ENCODE measurements at regions not wholly inside any gene's neighbourhood (a gene's known extent, or its start where the extent isn't known, plus 50 kb on each side); places are given as distances from the start of the nearest gene placed in this dataset.

GRCh38 chr21:14758849-14759248, 212.7 kb upstream of the SAMSN1 start:
- H3F3A ChIP-seq (ENCODE audit: low read depth), result no peaks in the 10 kb centered on the region
- no peaks in the 10 kb centered on the region for H3K9me3 ChIP-seq (ENCODE audit: insufficient read depth, low read depth, low read length)
- H3K9ac ChIP-seq (ENCODE audit: low read depth, low read length, poor library complexity, severe bottlenecking), result no peak overlapping the region
- no peak overlapping the region for H3K4me3 ChIP-seq (ENCODE audit: low read length, poor library complexity, severe bottlenecking)
- no peaks in the 10 kb centered on the region for H3K79me2 ChIP-seq (ENCODE audit: insufficient read depth, low read length)
- H2AFZ ChIP-seq (ENCODE audit: low read length), result no peak overlapping the region
- H3K27me3 ChIP-seq (ENCODE audit: insufficient read depth, low read length, poor library complexity, severe bottlenecking), result no peaks in the 10 kb centered on the region
- no peaks in the 10 kb centered on the region for H3K36me3 ChIP-seq (ENCODE audit: insufficient read depth, low read length)
- TF ChIP-seq EZH2phosphoT487 (IDR thresholded peaks at IDR 0.05; ENCODE audit: borderline replicate concordance) (no peak), CTCF (conservative IDR thresholded peaks at IDR 0.05; ENCODE audit: low read length) (no peak)
- H4K20me1 ChIP-seq (ENCODE audit: insufficient read depth, low read length, poor library complexity, severe bottlenecking), result no peaks in the 10 kb centered on the region
- H3K4me2 ChIP-seq (ENCODE audit: low read depth, low read length, poor library complexity, severe bottlenecking), result no peak overlapping the region
- H3K4me1 ChIP-seq (ENCODE audit: insufficient read depth, low read length, poor library complexity, severe bottlenecking), result peaks cover 18% of the 10 kb centered on the region
- no peaks in the 10 kb centered on the region for H3K9me2 ChIP-seq (replicated peaks; ENCODE audit: low read depth, low read length)

- H3K79me2 ChIP-seq (ENCODE audit: insufficient read depth, low read length), result no peaks in the 10 kb centered on the region
Measured at GRCh38 chr21:14757533-14758327, 211.6 kb upstream of the SAMSN1 start.

DNA sequence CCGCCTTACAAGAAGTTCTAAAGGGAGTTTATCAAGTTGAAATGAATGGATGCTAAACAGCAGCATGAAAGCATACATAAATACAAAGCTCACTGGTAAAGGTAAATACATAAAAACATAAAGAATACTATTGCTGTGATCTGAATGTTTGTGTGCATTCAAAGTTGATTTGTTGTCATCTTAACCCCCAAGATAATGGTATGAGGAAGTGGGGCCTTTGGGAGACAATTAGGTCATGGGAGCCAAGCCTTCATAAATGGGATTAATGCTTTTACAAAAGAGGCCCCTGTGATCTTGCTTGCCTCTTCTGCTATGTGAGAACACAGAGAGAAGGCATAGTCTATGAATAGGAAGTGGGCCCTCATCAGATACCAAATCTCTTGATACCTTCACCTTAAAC, 209.0 kb upstream of the SAMSN1 start:
- peaks cover 13% of the 10 kb centered on the region for H3K4me1 ChIP-seq (ENCODE audit: insufficient read depth, low read length, poor library complexity, severe bottlenecking)
- no peak overlapping the region for H3K4me3 ChIP-seq (ENCODE audit: low read length, poor library complexity, severe bottlenecking)
- TF ChIP-seq CTCF (conservative IDR thresholded peaks at IDR 0.05; ENCODE audit: low read length) (no peak), EZH2phosphoT487 (IDR thresholded peaks at IDR 0.05; ENCODE audit: borderline replicate concordance) (no peak)
- no peaks in the 10 kb centered on the region for H3K27me3 ChIP-seq (ENCODE audit: insufficient read depth, low read length, poor library complexity, severe bottlenecking)
- no peak overlapping the region for H3K9ac ChIP-seq (ENCODE audit: low read depth, low read length, poor library complexity, severe bottlenecking)
- H3K36me3 ChIP-seq (ENCODE audit: insufficient read depth, low read length), result no peaks in the 10 kb centered on the region
- no peaks in the 10 kb centered on the region for H4K20me1 ChIP-seq (ENCODE audit: insufficient read depth, low read length, poor library complexity, severe bottlenecking)
- no peaks in the 10 kb centered on the region for H3K79me2 ChIP-seq (ENCODE audit: insufficient read depth, low read length)
- H2AFZ ChIP-seq (ENCODE audit: low read length), result no peak overlapping the region
- H3K4me2 ChIP-seq (ENCODE audit: low read depth, low read length, poor library complexity, severe bottlenecking), result no peak overlapping the region
- no peaks in the 10 kb centered on the region for H3K9me2 ChIP-seq (replicated peaks; ENCODE audit: low read depth, low read length)
- H3K9me3 ChIP-seq (ENCODE audit: insufficient read depth, low read depth, low read length), result no peaks in the 10 kb centered on the region
- no peaks in the 10 kb centered on the region for H3F3A ChIP-seq (ENCODE audit: low read depth)

More at GRCh38 chr21:14757533-14758327, 211.6 kb upstream of the SAMSN1 start:
- no peak for TF ChIP-seq CTCF (conservative IDR thresholded peaks at IDR 0.05; ENCODE audit: low read length)
- TF ChIP-seq EZH2phosphoT487 (IDR thresholded peaks at IDR 0.05; ENCODE audit: borderline replicate concordance), result no peak
- Histone ChIP-seq H2AFZ (ENCODE audit: low read length) (no peak overlapping the region), H3K36me3 (ENCODE audit: insufficient read depth, low read length) (no peaks in the 10 kb centered on the region), H3K9me2 (replicated peaks; ENCODE audit: low read depth, low read length) (no peaks in the 10 kb centered on the region), H3K4me3 (ENCODE audit: low read length, poor library complexity, severe bottlenecking) (no peak overlapping the region), H3K4me1 (ENCODE audit: insufficient read depth, low read length, poor library complexity, severe bottlenecking) (peaks cover 17% of the 10 kb centered on the region), H4K20me1 (ENCODE audit: insufficient read depth, low read length, poor library complexity, severe bottlenecking) (no peaks in the 10 kb centered on the region), H3K4me2 (ENCODE audit: low read depth, low read length, poor library complexity, severe bottlenecking) (no peak overlapping the region), H3F3A (ENCODE audit: low read depth) (no peaks in the 10 kb centered on the region), H3K9me3 (ENCODE audit: insufficient read depth, low read depth, low read length) (no peaks in the 10 kb centered on the region), H3K27me3 (ENCODE audit: insufficient read depth, low read length, poor library complexity, severe bottlenecking) (no peaks in the 10 kb centered on the region), H3K9ac (ENCODE audit: low read depth, low read length, poor library complexity, severe bottlenecking) (no peak overlapping the region)

Measured in Loucy (cell line).